GM21576 (cell line): ENCODE measurements at regions not wholly inside any gene's neighbourhood (a gene's known extent, or its start where the extent isn't known, plus 50 kb on each side); places are given as distances from the start of the nearest gene placed in this dataset.

ENCODE experiments used
- ATAC-seq: cut with Tn5 transposase; IDR thresholded peaks from one replicate; pipeline ENCODE4 v1.9.1; 2021; ENCODE audit warnings: mild to moderate bottlenecking, moderate library complexity; ENCODE audit not compliant: unreplicated experiment

DNA sequence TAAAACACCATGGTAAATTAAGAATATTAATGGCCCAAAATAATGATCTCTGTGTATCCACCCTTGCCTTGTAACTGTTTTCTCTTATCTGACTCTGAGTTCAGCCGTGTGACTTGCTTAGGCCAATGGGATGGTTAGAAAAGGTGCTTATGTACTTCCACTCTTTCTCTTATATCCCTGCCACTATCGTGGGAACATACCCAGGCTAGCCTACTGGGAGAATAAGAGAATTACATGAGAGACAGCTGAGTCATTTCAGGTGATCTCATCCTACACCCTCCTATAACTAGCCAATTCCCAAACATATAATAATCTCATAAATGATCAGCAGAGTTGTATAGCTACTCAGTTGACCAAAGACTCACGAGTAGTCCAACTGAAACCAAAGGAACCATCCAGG, 98.3 kb upstream of the ABI3BP start:
- ATAC-seq: no peak

- ATAC-seq: no peak
Measured at GRCh38 chr3:101085752-101086151, 92.5 kb upstream of the ABI3BP start.

- no peak for ATAC-seq
Measured at GRCh38 chr3:101084404-101084803, 91.2 kb upstream of the ABI3BP start.

DNA sequence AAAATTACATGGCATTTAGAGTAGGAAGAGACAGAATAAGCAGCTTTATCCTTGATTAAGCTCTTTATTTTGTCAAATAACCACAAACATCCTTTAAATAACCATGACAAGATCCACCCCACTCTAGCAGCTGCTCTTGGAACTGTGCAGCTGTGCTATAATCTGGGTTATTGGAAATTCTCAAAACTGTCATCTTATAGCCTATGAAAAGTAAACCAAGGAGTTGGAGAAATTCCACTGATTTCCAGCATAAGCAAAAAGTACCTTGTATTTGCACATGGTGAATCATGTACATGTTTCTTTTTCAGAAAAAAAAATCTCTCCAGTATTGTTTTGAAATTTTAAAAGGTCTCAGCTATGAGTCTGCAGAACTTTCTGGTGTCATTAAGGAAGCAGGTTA, 88.8 kb upstream of the ABI3BP start:
- no peak for ATAC-seq

DNA sequence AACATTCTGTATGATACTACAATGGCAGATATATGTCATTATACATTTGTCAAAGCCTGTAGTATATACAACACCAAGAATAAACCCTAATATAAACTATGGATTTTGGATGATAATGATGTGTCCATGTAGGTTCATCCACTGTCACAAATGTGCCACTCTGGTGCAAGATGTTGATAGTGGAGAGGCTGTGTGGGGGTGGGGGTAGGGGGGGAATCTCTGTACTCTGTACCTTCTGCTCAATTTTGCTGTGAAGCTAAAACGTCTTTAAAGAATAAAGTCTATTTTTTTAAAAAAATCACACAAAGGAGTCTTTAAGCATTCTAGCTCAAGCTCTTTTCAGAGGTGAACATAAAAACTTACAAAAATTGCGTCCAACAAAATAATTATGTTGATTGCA, 88.2 kb upstream of the ABI3BP start:
- ATAC-seq: no peak

GRCh38 chr3:101077361-101078011, 84.3 kb upstream of the ABI3BP start:
- no peak for ATAC-seq

GRCh38 chr3:101074518-101074917, 81.3 kb upstream of the ABI3BP start:
- ATAC-seq: no peak

DNA sequence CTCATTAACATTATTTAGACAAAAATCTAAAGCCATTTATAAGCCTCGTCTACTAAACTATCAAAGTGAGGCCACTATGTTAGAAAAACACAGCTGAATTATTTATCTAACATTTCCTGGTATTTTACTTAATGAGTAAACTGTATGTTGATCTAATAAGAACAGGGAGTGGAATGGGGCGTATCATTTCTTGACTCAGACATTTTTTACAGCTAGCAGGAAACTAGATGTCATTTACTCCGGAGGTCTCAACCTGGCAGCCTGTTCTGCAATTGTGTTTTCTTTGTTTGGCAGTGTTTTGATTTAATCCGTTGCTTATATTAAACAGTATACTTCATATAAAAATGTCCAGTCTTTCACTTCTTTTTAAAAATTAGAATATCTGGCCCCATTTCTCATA, 79.1 kb upstream of the ABI3BP start:
- no peak for ATAC-seq

- ATAC-seq: no peak
Measured at GRCh38 chr3:101070799-101071121, 77.5 kb upstream of the ABI3BP start.

GRCh38 chr3:101069901-101070798, 76.9 kb upstream of the ABI3BP start:
- peak; percentile 92 for ATAC-seq

GRCh38 chr3:101068876-101069606, 75.8 kb upstream of the ABI3BP start:
- ATAC-seq: no peak

GRCh38 chr3:101066711-101067129, 73.5 kb upstream of the ABI3BP start:
- no peak for ATAC-seq

DNA sequence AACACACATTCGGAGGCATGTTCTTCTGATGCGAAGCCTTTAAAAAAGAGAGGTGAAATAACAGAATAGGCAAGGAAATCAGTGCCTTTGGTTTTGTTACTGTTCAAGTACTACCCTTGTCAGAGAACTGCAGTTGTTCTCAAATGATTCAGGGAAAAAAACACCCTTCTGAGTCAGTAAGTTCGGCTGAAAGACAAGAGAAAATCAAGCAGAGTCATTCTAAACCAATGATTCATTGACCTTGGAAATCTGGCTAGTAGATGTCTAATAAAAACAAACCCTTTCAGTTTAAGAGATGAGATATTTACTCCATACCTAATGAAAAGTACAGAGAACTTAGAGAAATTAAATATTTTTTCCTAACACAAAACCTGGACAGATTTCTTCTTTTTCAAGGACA, 72.7 kb upstream of the ABI3BP start:
- no peak for ATAC-seq

DNA sequence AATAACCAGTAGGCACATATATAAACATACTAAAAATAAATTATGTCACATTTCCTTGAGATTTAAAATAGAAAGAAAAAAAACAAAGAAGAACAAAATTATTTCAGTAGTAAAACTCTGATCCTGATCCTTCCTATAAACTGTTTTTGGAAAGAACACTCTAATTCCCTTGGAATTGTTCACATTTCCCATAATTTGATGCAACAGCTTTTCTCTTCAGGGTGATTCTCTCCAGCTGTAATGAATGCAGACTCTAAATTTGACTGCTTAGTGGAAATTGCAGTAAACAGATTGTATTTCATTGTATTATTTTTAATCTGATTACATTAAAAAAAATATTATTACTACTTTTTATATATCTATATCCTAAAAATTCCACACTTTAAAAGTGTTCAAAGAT, 70.2 kb upstream of the ABI3BP start:
- ATAC-seq: no peak

- no peak for ATAC-seq
Measured at GRCh38 chr3:101061312-101061711, 68.1 kb upstream of the ABI3BP start.

DNA sequence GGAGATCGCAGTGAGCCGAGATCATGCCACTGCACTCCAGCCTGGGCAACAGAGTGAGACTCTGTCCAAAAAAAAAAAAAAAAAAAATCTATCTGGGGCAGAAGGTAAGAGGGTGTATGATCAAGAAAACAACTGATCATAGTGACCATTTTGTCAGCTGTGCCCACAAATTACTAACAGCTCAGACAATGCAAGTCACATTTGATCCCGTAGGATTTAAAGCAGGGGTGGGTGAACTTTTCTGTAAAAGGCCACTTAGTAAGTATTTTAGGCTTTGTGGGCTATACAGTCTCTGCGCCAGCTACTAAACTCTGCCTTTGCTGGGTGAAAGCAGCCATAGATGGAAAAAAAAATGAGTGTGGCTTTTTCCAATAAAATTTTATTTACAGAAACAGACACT, 57.6 kb upstream of the ABI3BP start:
- ATAC-seq: no peak

GRCh38 chr3:101050046-101050445, 56.8 kb upstream of the ABI3BP start:
- ATAC-seq: no peak

DNA sequence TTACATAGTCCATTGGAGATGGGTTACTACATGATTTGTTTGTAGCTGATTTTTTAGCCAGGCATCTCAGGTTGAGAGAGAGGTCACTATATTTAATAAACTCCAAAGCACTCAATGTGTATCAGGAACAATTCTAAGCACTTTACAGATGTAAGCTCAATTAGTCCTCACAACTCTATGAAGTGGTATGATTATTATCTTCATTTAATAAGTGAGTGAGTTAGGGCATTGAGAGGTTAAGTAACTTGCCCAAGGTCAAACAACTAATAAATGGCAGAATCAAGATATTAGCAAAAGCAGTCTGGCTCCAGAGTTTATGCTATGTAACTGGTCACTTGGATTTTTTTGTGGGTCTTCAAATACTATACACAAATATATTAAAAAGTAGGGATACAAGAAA, 56.3 kb upstream of the ABI3BP start:
- ATAC-seq: no peak

DNA sequence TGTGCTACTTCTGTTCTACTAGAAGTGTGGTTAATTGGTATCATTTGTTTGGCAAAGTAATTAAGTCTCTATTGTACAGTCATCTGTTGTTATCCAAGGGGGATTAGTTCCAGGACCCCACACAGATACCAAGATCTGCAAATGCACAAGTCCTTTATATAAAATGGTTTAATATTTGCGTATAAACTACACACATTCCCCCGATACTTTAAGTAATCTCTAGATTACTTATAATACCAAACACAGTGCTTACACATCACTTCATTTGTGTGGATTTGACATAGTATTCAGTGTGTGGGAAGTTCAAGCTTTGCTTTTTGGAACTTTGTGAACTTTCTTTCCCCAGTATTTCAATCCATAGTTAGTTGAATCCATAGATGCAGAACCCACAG, 50.5 kb upstream of the ABI3BP start:
- no peak for ATAC-seq

DNA sequence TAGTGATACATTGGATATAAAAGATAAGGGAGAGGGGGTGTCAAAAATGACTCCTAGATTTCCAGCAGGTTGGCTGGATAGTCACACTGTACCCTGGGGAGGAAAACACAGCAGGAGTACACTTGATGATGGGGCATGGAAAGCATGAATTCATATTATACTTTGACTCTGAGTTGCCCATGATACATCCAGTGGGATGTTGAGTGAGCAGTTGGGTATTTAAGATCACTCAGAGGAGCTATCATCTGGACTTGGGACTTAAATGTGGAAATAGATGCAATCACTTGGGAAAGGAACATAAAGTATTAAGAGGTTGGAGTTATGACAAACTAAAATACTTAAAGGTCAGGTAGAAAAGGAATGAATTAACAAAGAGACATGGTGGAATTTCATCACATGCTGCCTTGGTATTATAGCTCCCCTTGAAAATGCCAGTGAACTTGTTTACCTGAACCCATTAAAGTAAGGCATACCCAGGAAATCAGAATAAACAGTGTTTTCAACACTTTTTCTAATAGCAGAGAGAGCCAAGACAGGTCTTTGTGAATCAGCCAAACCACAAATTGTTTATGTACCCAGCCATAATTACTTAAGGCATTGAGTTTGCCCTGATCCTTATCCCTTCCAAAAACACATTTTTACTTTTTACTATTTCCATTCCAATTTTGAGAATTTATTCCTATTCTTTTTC, 49.9 kb upstream of the ABI3BP start:
- no peak for ATAC-seq
